ENCODE measurements at regions not wholly inside any gene's neighbourhood (a gene's known extent, or its start where the extent isn't known, plus 50 kb on each side); places are given as distances from the start of the nearest gene placed in this dataset.

DNA sequence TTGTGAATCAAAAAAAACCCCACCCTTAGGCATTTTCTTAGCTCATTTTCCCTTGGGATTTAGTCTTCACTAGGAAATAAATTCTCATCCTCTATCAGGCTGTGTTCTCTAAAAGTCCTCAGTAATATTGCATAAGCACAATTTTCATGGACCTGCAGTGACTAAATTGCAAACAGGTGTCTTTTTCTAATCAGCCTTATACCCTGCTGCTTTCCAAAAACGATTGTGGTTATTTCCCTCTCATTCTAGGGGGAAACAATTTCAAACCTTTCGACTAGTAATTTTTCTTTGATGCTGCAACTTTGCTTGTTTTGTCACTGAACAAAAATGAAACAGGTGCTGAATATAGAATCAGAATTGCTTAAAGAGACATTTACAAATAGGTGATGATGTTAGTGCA, 549.9 kb downstream of the PDHA2 start:
- Histone ChIP-seq H3K27ac (ENCODE audit: low read depth, low read length) (no peak overlapping the region), H3K9me3 (ENCODE audit: control insufficient read depth, low read length) (no peaks in the 10 kb centered on the region), H3K4me1 (ENCODE audit: control insufficient read depth, insufficient read depth, low read length) (no peaks in the 10 kb centered on the region), H3K27me3 (ENCODE audit: control insufficient read depth, insufficient read depth, low read length, poor library complexity, severe bottlenecking) (no peaks in the 10 kb centered on the region), H3K36me3 (ENCODE audit: control insufficient read depth, insufficient read depth, low read length) (no peaks in the 10 kb centered on the region), H3K4me3 (ENCODE audit: low read length) (no peak overlapping the region), H3K9ac (ENCODE audit: extremely low read depth, low read length, poor library complexity, severe bottlenecking) (no peak overlapping the region)
- Mint-ChIP-seq H3K9me3 (no peaks in the 10 kb centered on the region), H3K27me3 (ENCODE audit: insufficient read depth) (no peaks in the 10 kb centered on the region), H3K4me3 (no peak overlapping the region), H3K4me1 (no peaks in the 10 kb centered on the region), H3K27ac (no peak overlapping the region), H3K36me3 (ENCODE audit: low read depth) (no peaks in the 10 kb centered on the region)
- 75 to 92% methylated on average over 2 of the region's 2 CpGs for WGBS, 2 experiments (ENCODE audit: insufficient coverage in 1 of 2, insufficient read length in 1 of 2)
- DNase-seq: no peak
- TF ChIP-seq CTCF (conservative IDR thresholded peaks at IDR 0.05): no peak

- no peak for TF ChIP-seq CTCF (conservative IDR thresholded peaks at IDR 0.05)
Measured at GRCh38 chr4:96390404-96390803, 550.5 kb downstream of the PDHA2 start.

DNA sequence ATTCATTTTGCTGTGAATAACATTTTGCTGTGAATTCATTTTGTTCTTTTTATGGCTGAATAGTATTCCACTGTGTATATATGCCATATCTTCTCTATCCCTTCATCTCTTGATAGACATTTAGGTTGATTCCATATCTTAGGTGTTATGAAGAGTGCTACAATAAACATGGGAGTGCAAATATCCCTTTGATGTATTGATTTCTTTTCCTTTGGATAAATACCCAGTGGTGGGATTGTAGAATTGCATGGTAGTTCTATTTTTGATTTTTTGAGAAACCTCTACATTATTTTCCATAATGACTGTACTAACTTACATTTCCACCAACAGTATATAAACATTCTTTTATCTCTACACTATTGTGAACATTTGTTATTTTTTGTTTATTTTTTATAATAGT, 555.9 kb downstream of the PDHA2 start:
- no peak for DNase-seq
- no peaks in the 10 kb centered on the region for H3K36me3 ChIP-seq (ENCODE audit: control insufficient read depth, insufficient read depth, low read length)
- no peak overlapping the region for H3K9ac ChIP-seq (ENCODE audit: extremely low read depth, low read length, poor library complexity, severe bottlenecking)
- H3K27ac ChIP-seq (ENCODE audit: low read depth, low read length): no peak overlapping the region
- H3K4me1 Mint-ChIP-seq: no peaks in the 10 kb centered on the region
- H3K27me3 ChIP-seq (ENCODE audit: control insufficient read depth, insufficient read depth, low read length, poor library complexity, severe bottlenecking): no peaks in the 10 kb centered on the region
- H3K27me3 Mint-ChIP-seq (ENCODE audit: insufficient read depth): no peaks in the 10 kb centered on the region
- H3K9me3 ChIP-seq (ENCODE audit: control insufficient read depth, low read length): no peaks in the 10 kb centered on the region
- no peaks in the 10 kb centered on the region for H3K36me3 Mint-ChIP-seq (ENCODE audit: low read depth)
- no peak overlapping the region for H3K27ac Mint-ChIP-seq
- H3K4me1 ChIP-seq (ENCODE audit: control insufficient read depth, insufficient read depth, low read length): no peaks in the 10 kb centered on the region
- no peak overlapping the region for H3K4me3 Mint-ChIP-seq
- H3K9me3 Mint-ChIP-seq: no peaks in the 10 kb centered on the region
- H3K4me3 ChIP-seq (ENCODE audit: low read length): no peak overlapping the region
- TF ChIP-seq CTCF (conservative IDR thresholded peaks at IDR 0.05): peak; percentile 61

More at GRCh38 chr4:96390404-96390803, 550.5 kb downstream of the PDHA2 start:
- Histone ChIP-seq H3K36me3 (ENCODE audit: control insufficient read depth, insufficient read depth, low read length) (no peaks in the 10 kb centered on the region), H3K27me3 (ENCODE audit: control insufficient read depth, insufficient read depth, low read length, poor library complexity, severe bottlenecking) (no peaks in the 10 kb centered on the region), H3K4me1 (ENCODE audit: control insufficient read depth, insufficient read depth, low read length) (no peaks in the 10 kb centered on the region), H3K27ac (ENCODE audit: low read depth, low read length) (no peak overlapping the region), H3K9me3 (ENCODE audit: control insufficient read depth, low read length) (no peaks in the 10 kb centered on the region), H3K9ac (ENCODE audit: extremely low read depth, low read length, poor library complexity, severe bottlenecking) (no peak overlapping the region), H3K4me3 (ENCODE audit: low read length) (no peak overlapping the region)
- no peaks in the 10 kb centered on the region for H3K4me1 Mint-ChIP-seq
- H3K27me3 Mint-ChIP-seq (ENCODE audit: insufficient read depth): no peaks in the 10 kb centered on the region
- DNase-seq: no peak
- no peak overlapping the region for H3K27ac Mint-ChIP-seq
- 93 to 97% methylated on average over 4 to 5 of the region's 5 CpGs for WGBS, 2 experiments (ENCODE audit: insufficient coverage in 1 of 2, insufficient read length in 1 of 2)
- H3K4me3 Mint-ChIP-seq: no peak overlapping the region
- no peaks in the 10 kb centered on the region for H3K9me3 Mint-ChIP-seq
- no peaks in the 10 kb centered on the region for H3K36me3 Mint-ChIP-seq (ENCODE audit: low read depth)
